H9 (cell line): ENCODE measurements at regions not wholly inside any gene's neighbourhood (a gene's known extent, or its start where the extent isn't known, plus 50 kb on each side); places are given as distances from the start of the nearest gene placed in this dataset.

ENCODE experiments used
- DNase-seq: peaks from one replicate; pipeline ENCODE4 v3.0.0-alpha.2; 2017
- H2AFZ ChIP-seq: one replicate; pipeline ENCODE4 v1.6.1; 2013; ENCODE audit warnings: mild to moderate bottlenecking, low read length, control low read depth, moderate library complexity
- H2AK5ac ChIP-seq: 2 replicates; pipeline ENCODE4 v1.6.1; 2013; ENCODE audit warnings: low read length, control low read depth, mixed read lengths; ENCODE audit not compliant: insufficient read length
- H2BK120ac ChIP-seq: one replicate; pipeline ENCODE4 v1.6.1; 2013; ENCODE audit warnings: low read depth, mild to moderate bottlenecking, low read length, control low read depth, inconsistent platforms; ENCODE audit not compliant: poor library complexity, severe bottlenecking
- H2BK12ac ChIP-seq: 2 replicates; pipeline ENCODE4 v1.6.1; 2013; ENCODE audit warnings: low read length, control low read depth, mixed read lengths, low read depth; ENCODE audit not compliant: insufficient read length
- H2BK15ac ChIP-seq: 2 replicates; pipeline ENCODE4 v1.6.1; 2013; ENCODE audit warnings: low read depth, low read length, control low read depth
- H2BK20ac ChIP-seq: one replicate; pipeline ENCODE4 v1.6.1; 2013; ENCODE audit warnings: low read depth, mild to moderate bottlenecking, low read length, control low read depth, inconsistent platforms; ENCODE audit not compliant: poor library complexity, severe bottlenecking
- H2BK5ac ChIP-seq: 2 replicates; pipeline ENCODE4 v1.6.1; 2013; ENCODE audit warnings: low read length, control low read depth, mixed read lengths; ENCODE audit not compliant: insufficient read length
- H3K14ac ChIP-seq: 2 replicates; pipeline ENCODE4 v1.6.1; 2013; ENCODE audit warnings: low read length, control low read depth; ENCODE audit not compliant: insufficient read depth
- H3K18ac ChIP-seq: 2 replicates; pipeline ENCODE4 v1.6.1; 2013; ENCODE audit warnings: low read depth, mild to moderate bottlenecking, mixed read lengths, low read length, control low read depth; ENCODE audit not compliant: insufficient read length
- H3K23ac ChIP-seq: 2 replicates; pipeline ENCODE4 v1.6.1; 2013; ENCODE audit warnings: low read length, control low read depth, mixed read lengths, low read depth; ENCODE audit not compliant: insufficient read length
- H3K23me2 ChIP-seq: 2 replicates; pipeline ENCODE4 v1.6.1; 2013; ENCODE audit warnings: low read depth, mild to moderate bottlenecking, mixed read lengths, low read length, control low read depth; ENCODE audit not compliant: insufficient read length, poor library complexity, severe bottlenecking
- H3K27ac ChIP-seq: 2 replicates; pipeline ENCODE4 v1.5.1; 2013; ENCODE audit warnings: low read length, control low read depth, mixed read lengths, low read depth; ENCODE audit not compliant: insufficient read length
- H3K27me3 ChIP-seq: 2 replicates; pipeline ENCODE4 v1.6.1; 2013; ENCODE audit warnings: low read length, control low read depth, inconsistent platforms; ENCODE audit not compliant: insufficient read depth
- H3K4ac ChIP-seq: 2 replicates; pipeline ENCODE4 v1.6.1; 2013; ENCODE audit warnings: low read depth, mild to moderate bottlenecking, control low read depth, inconsistent platforms, low read length, moderate library complexity
- H3K4me1 ChIP-seq: 2 replicates; pipeline ENCODE4 v1.6.1; 2013; ENCODE audit warnings: low read length, control low read depth, inconsistent platforms; ENCODE audit not compliant: insufficient read depth
- H3K4me2 ChIP-seq: 2 replicates; pipeline ENCODE4 v1.6.1; 2013; ENCODE audit warnings: low read length, control low read depth, mixed read lengths; ENCODE audit not compliant: insufficient read length, insufficient read depth
- H3K56ac ChIP-seq: 2 replicates; pipeline ENCODE4 v1.6.1; 2013; ENCODE audit warnings: low read depth, mild to moderate bottlenecking, mixed read lengths, low read length, control low read depth; ENCODE audit not compliant: insufficient read length
- H3K79me1 ChIP-seq: 2 replicates; pipeline ENCODE4 v1.6.1; 2013; ENCODE audit warnings: low read depth, mild to moderate bottlenecking, moderate library complexity, low read length, control low read depth, inconsistent platforms; ENCODE audit not compliant: insufficient read depth, poor library complexity, severe bottlenecking
- H3K79me2 ChIP-seq: 2 replicates; pipeline ENCODE4 v1.6.1; 2013; ENCODE audit warnings: low read length, control low read depth, inconsistent platforms; ENCODE audit not compliant: insufficient read depth
- H3K9ac ChIP-seq: 2 replicates; pipeline ENCODE4 v1.6.1; 2013; ENCODE audit warnings: low read length, control low read depth, mixed read lengths; ENCODE audit not compliant: insufficient read length; ENCODE audit errors: extremely low read depth
- H3K9me3 ChIP-seq: one replicate; pipeline ENCODE4 v1.6.1; 2013; ENCODE audit warnings: low read depth, low read length, inconsistent platforms; ENCODE audit not compliant: control insufficient read depth
- H3T11ph ChIP-seq: one replicate; pipeline ENCODE4 v1.6.1; 2013; ENCODE audit warnings: mild to moderate bottlenecking, low read length, control low read depth, inconsistent platforms
- H4K20me1 ChIP-seq: one replicate; pipeline ENCODE4 v1.6.1; 2013; ENCODE audit not compliant: control insufficient read depth, insufficient read length, insufficient read depth
- H4K5ac ChIP-seq: 2 replicates; pipeline ENCODE4 v1.6.1; 2013; ENCODE audit warnings: low read depth, mild to moderate bottlenecking, mixed read lengths, low read length, control low read depth; ENCODE audit not compliant: insufficient read length
- H4K8ac ChIP-seq: replicated peaks from 2 replicates; pipeline ENCODE4 v1.6.1; 2013; ENCODE audit warnings: low read length, control low read depth, mixed read lengths, low read depth; ENCODE audit not compliant: insufficient read length
- H4K91ac ChIP-seq: 2 replicates; pipeline ENCODE4 v1.6.1; 2013; ENCODE audit warnings: low read depth, mild to moderate bottlenecking, moderate library complexity, mixed read lengths, low read length, control low read depth; ENCODE audit not compliant: insufficient read length
- H3K27ac Mint-ChIP-seq, 3 experiments: 2 replicates in 2 of 3; 3 replicates in 1 of 3; pipeline ENCODE4 v1.8.0; 2020 to 2021; ENCODE audit warnings: mixed read lengths in 3 of 3, mild to moderate bottlenecking in 1 of 3, moderate library complexity in 1 of 3
- H3K27me3 Mint-ChIP-seq: 2 replicates; pipeline ENCODE4 v1.8.0; 2021; ENCODE audit warnings: low read depth, mild to moderate bottlenecking, moderate library complexity, mixed read lengths
- H3K36me3 Mint-ChIP-seq, 3 experiments: 2 replicates in 2 of 3; 3 replicates in 1 of 3; pipeline ENCODE4 v1.8.0; 2020 to 2021; ENCODE audit warnings: low read depth in 3 of 3, mixed read lengths in 3 of 3; ENCODE audit not compliant: insufficient read depth in 1 of 3
- H3K4me1 Mint-ChIP-seq, 2 experiments: 2 replicates each; pipeline ENCODE4 v1.8.0; 2020; ENCODE audit warnings: mixed read lengths in 2 of 2
- H3K4me3 Mint-ChIP-seq, 2 experiments: 2 replicates in 1 of 2; 3 replicates in 1 of 2; pipeline ENCODE4 v1.8.0; 2020 to 2021; ENCODE audit warnings: mild to moderate bottlenecking in 2 of 2, mixed read lengths in 2 of 2, moderate library complexity in 1 of 2
- H3K9me3 Mint-ChIP-seq, 2 experiments: 2 replicates in 1 of 2; 3 replicates in 1 of 2; pipeline ENCODE4 v1.8.0; 2020; ENCODE audit warnings: mild to moderate bottlenecking in 2 of 2, mixed read lengths in 2 of 2, moderate library complexity in 1 of 2
- CTCF ChIP-seq: fragments of 200-600 bp; sonication (generic); conservative IDR thresholded peaks from 3 replicates; pipeline ENCODE4 v1.8.0; 2021; ENCODE audit warnings: antibody characterized with exemption, mild to moderate bottlenecking
- WGBS: extraction: QIAGEN DNeasy Blood & Tissue Kit; methylation state at CpG from one replicate; pipeline ENCODE4 v1.1.7; 2013; ENCODE audit warnings: missing lambda C conversion rate, low lambda C conversion rate, mixed read lengths; ENCODE audit not compliant: insufficient read length; ENCODE audit errors: extremely low coverage; 5-methylcytosine and 5-hydroxymethylcytosine counted together

- Histone ChIP-seq H4K8ac (no peak overlapping the region), H2BK12ac (no peak overlapping the region), H3K27ac (no peak overlapping the region), H3K4me2 (no peak overlapping the region), H3K4me1 (no peaks in the 10 kb centered on the region), H3K56ac (no peak overlapping the region), H3T11ph (no peak overlapping the region), H2BK5ac (no peak overlapping the region), H3K9ac (no peak overlapping the region), H2AFZ (no peak overlapping the region), H3K4ac (no peak overlapping the region), H3K14ac (no peak overlapping the region), H2AK5ac (no peak overlapping the region), H2BK120ac (no peak overlapping the region), H3K23ac (no peak overlapping the region), H3K23me2 (no peaks in the 10 kb centered on the region), H2BK20ac (no peak overlapping the region), H3K79me1 (no peaks in the 10 kb centered on the region), H4K91ac (no peak overlapping the region), H3K27me3 (no peaks in the 10 kb centered on the region), H4K20me1 (no peaks in the 10 kb centered on the region), H4K5ac (no peak overlapping the region), H2BK15ac (no peak overlapping the region), H3K18ac (no peak overlapping the region), H3K9me3 (no peaks in the 10 kb centered on the region), H3K79me2 (no peaks in the 10 kb centered on the region)
- TF ChIP-seq CTCF = no peak
- Mint-ChIP-seq H3K9me3 (peaks cover 0 to 3% of the 10 kb centered on the region in 2 experiments; a peak in 1 of 5 replicates), H3K27ac (no peak overlapping the region), H3K36me3 (no peaks in the 10 kb centered on the region), H3K4me3 (no peak overlapping the region), H3K27me3 (peaks cover 3% of the 10 kb centered on the region; the same call in 1 of the 2 replicates), H3K4me1 (peaks cover 6 to 7% of the 10 kb centered on the region in 2 experiments)
- no CpG with 5 or more reads among the region's 4 CpGs for WGBS
- DNase-seq = no peak
Measured at GRCh38 chr11:46208803-46209202, 68.7 kb upstream of the CREB3L1 start.
